ELF-1 (cell line): ENCODE measurements at regions not wholly inside any gene's neighbourhood (a gene's known extent, or its start where the extent isn't known, plus 50 kb on each side); places are given as distances from the start of the nearest gene placed in this dataset.
"Not testable (repeated sequence)": the region's sequence is repeated elsewhere in the genome, so short reads cannot be mapped to it uniquely, and the experiment has no call there.

Experiments used
- DNase-seq: peaks from one replicate; pipeline ENCODE4 v3.0.0-alpha.2; 2016; ENCODE audit warnings: low read depth, low spot score

DNA sequence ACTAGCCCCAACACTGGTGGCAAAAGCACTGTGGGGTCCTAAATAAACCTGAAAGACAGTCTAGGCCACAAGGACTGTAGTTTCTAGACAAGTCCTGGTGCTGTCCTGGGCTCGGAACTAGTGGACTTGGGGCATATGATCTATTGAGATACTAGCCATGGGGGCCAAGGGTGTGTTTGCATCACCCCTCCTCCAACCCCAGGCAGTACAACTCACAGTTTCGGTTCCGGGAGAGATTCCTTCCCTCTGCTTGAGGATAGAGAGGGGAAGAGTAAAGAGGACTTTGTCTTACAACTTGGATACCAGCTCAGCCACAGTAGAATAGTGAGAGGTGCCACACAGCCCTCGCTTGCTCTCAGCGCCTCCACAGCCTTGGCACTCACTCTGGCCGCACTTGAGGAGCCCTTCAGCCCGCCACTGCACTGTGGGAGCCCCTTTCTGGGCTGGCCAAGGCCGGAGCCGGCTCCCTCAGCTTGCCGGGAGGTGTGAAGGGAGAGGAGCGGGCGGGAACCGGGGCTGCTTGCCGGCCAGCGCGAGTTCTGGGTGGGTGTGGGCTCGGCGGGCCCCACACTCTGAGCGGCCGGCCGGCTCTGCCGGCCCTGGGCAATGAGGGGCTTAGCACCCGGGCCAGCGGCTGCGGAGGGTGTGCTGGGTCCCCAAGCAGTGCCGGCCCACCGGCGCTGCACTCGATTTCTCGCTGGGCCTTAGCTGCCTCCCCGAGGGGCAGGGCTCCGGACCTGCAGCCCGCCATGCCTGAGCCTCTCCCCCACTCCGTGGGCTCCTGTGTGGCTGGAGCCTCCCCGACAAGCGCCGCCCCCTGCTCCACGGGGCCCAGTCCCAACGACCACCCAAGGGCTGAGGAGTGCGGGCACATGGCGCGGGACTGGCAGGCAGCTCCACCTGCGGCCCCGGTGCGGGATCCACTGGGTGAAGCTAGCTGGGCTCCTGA is 222.7 kb upstream of the SEMA3C start:
- DNase-seq: not testable (repeated sequence)

- DNase-seq: no peak
Observed at GRCh38 chr7:81140775-81141174, 221.9 kb upstream of the SEMA3C start.

DNA sequence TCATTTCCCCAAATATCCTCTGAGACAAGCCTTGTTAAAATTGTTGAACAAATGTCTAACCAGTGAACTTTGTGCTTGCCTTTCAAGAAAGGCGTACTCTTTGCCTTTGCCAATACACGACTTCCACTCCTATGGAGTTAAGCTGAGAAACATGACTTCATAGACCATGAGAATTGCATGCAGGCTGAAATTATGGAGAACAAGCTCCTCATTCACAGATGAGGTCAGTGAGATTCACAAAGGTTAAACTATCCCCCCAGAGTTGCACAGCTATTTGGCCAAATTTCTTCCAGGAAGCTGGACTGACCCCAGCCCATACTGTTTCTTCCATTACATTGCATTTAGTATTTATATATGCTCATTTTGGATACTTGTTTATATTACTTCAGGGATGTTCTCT is 221.4 kb upstream of the SEMA3C start:
- no peak for DNase-seq

- DNase-seq: no peak
Observed at GRCh38 chr7:81138870-81139269, 220.0 kb upstream of the SEMA3C start.

DNA sequence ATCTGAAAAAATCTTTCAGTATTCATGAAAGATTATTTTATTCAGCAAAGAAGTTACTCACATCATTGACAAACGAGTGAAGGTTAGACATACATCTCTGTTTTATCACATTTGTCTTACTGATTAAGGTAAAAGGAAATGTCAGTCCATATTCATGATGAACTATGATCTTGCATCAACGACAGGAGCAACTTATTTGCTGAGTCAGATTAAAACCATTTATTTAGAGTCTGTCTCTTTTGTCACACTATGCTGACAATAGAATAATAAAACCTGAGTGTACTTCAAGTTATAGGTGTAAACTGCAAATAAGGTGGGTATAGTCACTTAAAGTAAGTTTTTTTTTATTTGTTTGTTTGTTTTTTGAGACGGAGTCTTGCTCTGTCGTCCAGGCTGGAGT is 216.5 kb upstream of the SEMA3C start:
- DNase-seq: no peak

DNA sequence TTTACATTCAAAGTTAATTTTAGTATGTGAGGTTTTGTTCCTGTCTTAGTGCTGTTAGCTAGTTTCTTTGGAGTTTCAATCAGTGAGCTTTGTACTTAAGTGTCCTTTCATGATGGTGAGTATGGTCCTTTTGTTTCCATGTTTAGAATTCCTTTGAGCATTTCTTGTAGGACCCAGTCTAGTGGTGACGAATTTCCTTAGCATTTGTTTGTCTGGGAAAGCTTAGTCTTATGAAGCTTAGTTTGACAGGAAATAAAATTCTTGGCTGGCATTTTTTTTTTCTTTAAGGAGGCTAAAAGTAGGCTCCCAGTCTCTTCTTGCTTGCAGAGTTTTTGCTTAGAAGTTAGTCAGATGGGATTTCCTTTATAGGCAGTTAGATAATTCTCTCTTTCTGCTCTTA is 209.2 kb upstream of the SEMA3C start:
- no peak for DNase-seq

- DNase-seq: no peak
Observed at GRCh38 chr7:81120803-81121202, 202.0 kb upstream of the SEMA3C start.

GRCh38 chr7:81120111-81120510 is 201.3 kb upstream of the SEMA3C start:
- no peak for DNase-seq

GRCh38 chr7:81114633-81115032 is 195.8 kb upstream of the SEMA3C start:
- no peak for DNase-seq

DNA sequence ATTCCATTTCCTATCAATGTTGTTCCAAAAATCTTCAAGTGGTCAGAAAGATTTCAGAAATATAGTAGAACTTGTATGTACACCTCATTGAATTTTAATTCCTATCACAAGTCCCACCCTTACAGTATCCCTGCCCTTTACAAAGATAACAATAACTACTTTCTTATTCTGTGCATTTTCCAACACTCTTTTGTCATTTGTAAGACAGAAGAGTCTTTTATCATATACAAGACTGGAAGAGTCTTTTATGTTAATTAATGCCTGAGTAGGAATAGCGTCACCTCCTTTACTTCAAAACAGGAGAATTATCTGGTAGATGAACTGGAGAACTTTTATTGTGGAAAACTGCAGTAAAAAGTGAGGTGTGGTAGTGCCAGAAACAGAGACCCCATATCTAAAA is 193.9 kb upstream of the SEMA3C start:
- DNase-seq: no peak

GRCh38 chr7:81111781-81112540 is 193.1 kb upstream of the SEMA3C start:
- DNase-seq: no peak

DNA sequence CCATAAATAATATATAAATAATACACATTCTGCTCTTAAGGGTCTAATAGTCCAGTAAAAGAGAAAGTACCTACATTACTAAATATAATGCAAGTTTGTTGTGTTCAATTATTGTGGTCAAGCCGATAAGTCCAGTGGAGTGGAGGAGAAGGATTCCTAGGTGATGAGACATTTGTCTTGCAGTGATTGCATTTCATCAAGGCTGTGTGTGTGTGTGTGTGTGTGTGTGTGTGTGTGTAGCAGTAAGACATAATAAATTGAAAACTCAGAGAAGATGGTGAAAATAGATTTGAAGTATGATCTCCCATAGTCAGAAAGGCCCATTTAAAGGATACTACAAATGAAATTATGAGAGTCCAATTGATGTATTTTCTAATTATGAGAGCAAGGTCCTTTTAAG is 192.5 kb upstream of the SEMA3C start:
- DNase-seq: no peak

DNA sequence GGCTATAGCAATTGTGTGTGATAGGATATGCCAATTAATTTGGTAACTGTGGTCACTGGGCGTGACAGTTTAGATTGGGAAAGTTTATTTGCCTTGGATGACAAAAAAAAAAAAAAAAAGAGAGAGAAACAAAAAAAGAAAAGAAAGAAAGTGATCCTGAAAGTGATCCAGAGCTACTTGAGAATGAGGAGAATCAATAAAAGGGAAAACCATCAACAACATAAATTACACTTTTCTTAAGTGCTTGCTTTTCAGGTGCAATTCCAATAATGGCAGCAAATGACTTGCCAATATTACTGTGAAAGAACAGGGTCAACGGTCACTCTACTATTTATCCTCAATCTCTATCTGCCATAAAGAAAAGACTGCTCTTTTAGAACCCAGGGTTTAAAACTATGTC is 191.8 kb upstream of the SEMA3C start:
- DNase-seq: no peak

DNA sequence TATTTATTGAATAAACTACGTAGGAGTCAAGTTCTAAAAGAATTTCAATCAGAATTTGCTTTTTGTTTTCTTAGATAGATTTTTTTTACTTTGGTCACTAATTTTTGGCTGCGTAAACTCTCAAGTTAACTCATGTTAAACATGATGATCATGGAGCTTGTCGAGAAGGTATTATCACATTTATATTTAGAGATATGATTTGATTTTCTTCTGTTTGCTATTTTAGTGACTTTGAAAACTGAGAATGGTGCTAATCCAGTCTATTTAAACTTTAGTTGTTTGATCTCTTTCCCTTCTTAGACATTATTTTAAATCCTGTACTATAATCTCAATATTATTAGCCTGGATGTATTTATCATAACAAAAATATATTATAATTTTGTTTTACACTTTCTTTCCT is 179.4 kb upstream of the SEMA3C start:
- DNase-seq: no peak

DNA sequence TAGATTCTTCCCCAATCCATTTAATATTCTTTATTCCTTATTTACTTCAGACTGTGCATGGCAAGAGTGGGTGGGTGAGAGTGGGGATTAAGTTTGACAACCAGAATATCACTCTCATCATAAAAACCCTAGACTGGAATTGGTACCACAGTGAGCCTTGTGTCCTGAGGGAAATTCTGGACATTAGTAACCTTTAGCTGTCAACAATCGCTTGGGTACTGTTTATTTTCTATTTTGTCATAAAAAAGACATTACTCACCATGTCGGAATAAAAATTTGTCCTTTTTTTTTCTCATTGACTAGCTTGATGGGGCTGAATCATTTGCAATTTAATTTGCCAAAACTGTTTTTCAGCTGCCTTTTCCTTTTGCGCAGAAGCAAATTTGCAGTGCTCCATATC is 176.1 kb upstream of the SEMA3C start:
- no peak for DNase-seq

- DNase-seq: no peak
Observed at GRCh38 chr7:81081616-81082015, 162.8 kb upstream of the SEMA3C start.

DNA sequence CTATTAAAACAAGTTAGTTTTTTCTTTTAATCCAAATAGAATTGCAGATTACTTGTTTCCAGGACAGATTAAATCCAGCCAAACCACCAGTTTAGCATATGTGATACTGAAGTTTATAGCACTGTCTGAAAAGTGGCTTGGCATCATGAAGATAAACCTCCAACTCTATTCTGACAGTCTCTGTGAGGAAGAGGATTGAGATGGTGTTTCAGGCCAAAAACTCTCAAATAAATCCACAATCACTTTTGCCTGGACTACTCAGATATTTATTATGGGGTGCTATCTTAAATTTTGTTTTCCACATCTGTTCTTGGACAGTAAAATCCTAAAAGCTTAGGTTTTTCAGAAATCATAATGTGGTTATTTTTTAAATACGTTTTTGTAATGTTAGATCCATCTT is 161.7 kb upstream of the SEMA3C start:
- no peak for DNase-seq

GRCh38 chr7:81079746-81080145 is 160.9 kb upstream of the SEMA3C start:
- no peak for DNase-seq

- no peak for DNase-seq
Observed at GRCh38 chr7:81075150-81075549, 156.3 kb upstream of the SEMA3C start.

DNA sequence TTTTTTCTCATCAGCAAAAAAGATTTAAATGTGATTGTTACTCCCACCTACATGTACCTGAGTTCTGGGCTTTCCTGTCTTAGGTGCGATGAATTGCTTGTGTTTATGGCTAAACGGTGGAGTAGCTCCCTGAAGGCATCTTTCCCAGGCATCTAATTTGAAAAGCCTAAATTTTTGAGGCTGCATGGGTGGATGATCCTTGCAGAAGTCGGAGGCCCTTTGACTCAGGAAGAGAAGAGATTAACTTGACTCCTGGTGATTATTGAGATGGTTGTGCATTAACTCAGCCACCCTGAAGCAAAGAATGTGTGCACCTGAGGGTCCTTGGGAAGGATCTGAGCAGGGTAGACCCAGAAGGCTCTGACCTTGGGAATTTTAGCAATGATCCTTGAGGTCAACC is 155.6 kb upstream of the SEMA3C start:
- DNase-seq: peak; percentile 42

DNA sequence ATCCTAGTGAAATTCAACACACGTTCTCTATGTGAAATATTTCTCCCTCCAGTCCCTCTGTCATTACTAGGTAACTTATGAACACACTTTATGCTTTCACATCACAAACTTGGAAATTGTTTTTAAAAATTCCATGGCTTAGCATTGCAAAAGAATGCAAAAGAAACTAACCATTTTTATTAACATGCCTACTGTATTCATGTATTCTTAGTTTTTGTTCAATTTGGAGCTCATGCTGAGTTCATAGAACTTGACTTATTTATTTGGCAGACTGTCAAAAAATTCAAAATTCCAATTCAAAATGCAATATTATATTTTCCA is 155.0 kb upstream of the SEMA3C start:
- no peak for DNase-seq

GRCh38 chr7:81070956-81071355 is 152.1 kb upstream of the SEMA3C start:
- DNase-seq: no peak

- DNase-seq: no peak
Observed at GRCh38 chr7:81066797-81067196, 147.9 kb upstream of the SEMA3C start.
